K562 (cell line): ENCODE measurements at regions not wholly inside any gene's neighbourhood (a gene's known extent, or its start where the extent isn't known, plus 50 kb on each side); places are given as distances from the start of the nearest gene placed in this dataset.

Experiments
- ARID3A ChIP-seq: IDR thresholded peaks from 2 replicates; pipeline ENCODE4 v1.6.1; 2012; ENCODE audit warnings: low read depth, low read length, improper control_type of control experiment, borderline replicate concordance
- CTCF ChIP-seq, 3 experiments: IDR thresholded peaks in 2 of 3; conservative IDR thresholded peaks in 1 of 3; 2 replicates each; pipeline ENCODE4 v1.5.1; 2011 to 2012; ENCODE audit warnings: low read length in 3 of 3, mild to moderate bottlenecking in 3 of 3, control low read depth in 2 of 3, improper control_type of control experiment in 1 of 3, inconsistent platforms in 1 of 3, low read depth in 1 of 3, mixed read lengths in 1 of 3, moderate library complexity in 1 of 3; ENCODE audit not compliant: insufficient read depth in 2 of 3
- ELK1 ChIP-seq: sonication (generic); formaldehyde crosslinking; IDR thresholded peaks from 2 replicates; pipeline ENCODE4 v1.8.1; 2022; ENCODE audit warnings: missing genetic modification reagents
- EP300 ChIP-seq: IDR thresholded peaks from 2 replicates; pipeline ENCODE4 v1.6.1; 2012; ENCODE audit warnings: low read length, improper control_type of control experiment
- GABPB1 ChIP-seq: sonication (generic); formaldehyde crosslinking; IDR thresholded peaks from 2 replicates; pipeline ENCODE4 v1.8.0; 2022; ENCODE audit warnings: mild to moderate bottlenecking, missing genetic modification reagents
- MAX ChIP-seq: sonication (generic); formaldehyde crosslinking; IDR thresholded peaks from 2 replicates; pipeline ENCODE4 v1.9.0; 2022; ENCODE audit warnings: mild to moderate bottlenecking, missing genetic modification reagents
- MXI1 ChIP-seq: IDR thresholded peaks from 2 replicates; pipeline ENCODE4 v1.6.1; 2011; ENCODE audit warnings: low read depth, mild to moderate bottlenecking, improper control_type of control experiment, low read length

- TF ChIP-seq CTCF (IDR thresholded peaks at IDR 0.05 in 2 of 3, conservative IDR thresholded peaks at IDR 0.05 in 1 of 3; ENCODE audit: insufficient read depth in 2 of 3, low read depth in 1 of 3, low read length in 3 of 3) (no peak), MAX (CRISPR knock-in tag) (no peak), ARID3A (no peak), GABPB1 (CRISPR knock-in tag) (no peak), EP300 (no peak), MXI1 (no peak), ELK1 (no peak)
Measured at GRCh38 chr5:10910261-10910660, 149.2 kb upstream of the DAP start.
